Parathyroid adenoma (tissue), 2 donors: ENCODE measurements at regions not wholly inside any gene's neighbourhood (a gene's known extent, or its start where the extent isn't known, plus 50 kb on each side); places are given as distances from the start of the nearest gene placed in this dataset.

Experiments
- H2AFZ ChIP-seq: fragments of 300-600 bp; sonication (generic); one replicate; pipeline ENCODE4 v1.7.0; 2017; ENCODE audit warnings: antibody characterized with exemption, mild to moderate bottlenecking
- H3K27ac ChIP-seq: fragments of 300-600 bp; sonication (generic); one replicate; pipeline ENCODE4 v1.7.0; 2017
- H3K27me3 ChIP-seq: fragments of 300-600 bp; sonication (generic); one replicate; pipeline ENCODE4 v1.7.0; 2017; ENCODE audit warnings: low read length; ENCODE audit not compliant: control insufficient read depth, insufficient read depth
- H3K36me3 ChIP-seq: fragments of 300-600 bp; sonication (generic); one replicate; pipeline ENCODE4 v1.7.0; 2017; ENCODE audit warnings: low read length; ENCODE audit not compliant: control insufficient read depth, insufficient read depth
- H3K4me1 ChIP-seq: fragments of 300-600 bp; sonication (generic); one replicate; pipeline ENCODE4 v1.7.0; 2017; ENCODE audit warnings: control low read depth
- H3K4me2 ChIP-seq: fragments of 300-600 bp; sonication (generic); one replicate; pipeline ENCODE4 v1.7.0; 2017; ENCODE audit warnings: low read length
- H3K4me3 ChIP-seq: fragments of 300-600 bp; sonication (generic); one replicate; pipeline ENCODE4 v1.7.0; 2017; ENCODE audit warnings: low read depth, low read length
- H3K79me2 ChIP-seq: fragments of 300-600 bp; sonication (generic); one replicate; pipeline ENCODE4 v1.7.0; 2017; ENCODE audit warnings: control low read depth
- H3K9ac ChIP-seq: fragments of 300-600 bp; sonication (generic); one replicate; pipeline ENCODE4 v1.7.0; 2017; ENCODE audit warnings: mild to moderate bottlenecking
- H3K9me3 ChIP-seq: fragments of 300-600 bp; sonication (generic); one replicate; pipeline ENCODE4 v1.7.0; 2017; ENCODE audit warnings: low read length; ENCODE audit not compliant: control insufficient read depth
- TF ChIP-seq, protein P1 (sequence below): fragments of 300-600 bp; sonication (generic); IDR thresholded peaks from one replicate; pipeline ENCODE4 v1.7.0; 2017; ENCODE audit warnings: antibody characterized with exemption, mild to moderate bottlenecking
- donor health status: primary hyperparathyroidism.

DNA sequence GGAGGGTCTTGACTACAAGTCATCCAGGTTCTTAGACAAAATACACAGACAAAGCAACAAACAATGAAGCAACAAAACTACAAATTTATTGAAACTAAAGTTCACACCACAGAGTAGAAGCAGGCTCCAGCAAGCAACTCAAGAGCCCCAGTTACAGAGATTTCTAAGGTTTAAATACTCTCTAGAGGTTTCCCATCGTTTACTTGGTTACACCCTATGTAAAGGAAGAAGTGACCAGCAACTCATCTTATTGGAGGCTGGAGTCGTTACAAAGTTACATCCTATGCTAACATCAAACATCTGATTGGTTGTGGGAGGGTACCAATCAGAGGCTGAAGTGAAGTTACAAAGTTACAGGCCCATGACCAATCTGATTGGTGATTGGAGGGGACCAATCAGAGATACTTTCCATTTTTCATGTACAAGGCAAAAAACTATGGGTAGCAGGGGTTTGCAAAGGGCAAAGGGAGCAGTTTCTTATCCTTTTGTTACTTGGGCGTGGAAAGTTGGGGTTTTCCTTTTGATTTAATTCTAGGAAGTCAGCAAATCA, 2292.6 kb upstream of the C9orf72 start:
- Histone ChIP-seq H3K27me3 (no peaks in the 10 kb centered on the region), H3K9ac (no peak overlapping the region), H3K4me1 (no peaks in the 10 kb centered on the region), H2AFZ (no peak overlapping the region), H3K4me3 (no peak overlapping the region), H3K79me2 (no peaks in the 10 kb centered on the region), H3K9me3 (no peaks in the 10 kb centered on the region), H3K36me3 (no peaks in the 10 kb centered on the region), H3K4me2 (no peak overlapping the region), H3K27ac (no peak overlapping the region)
- TF ChIP-seq, protein P1, sequence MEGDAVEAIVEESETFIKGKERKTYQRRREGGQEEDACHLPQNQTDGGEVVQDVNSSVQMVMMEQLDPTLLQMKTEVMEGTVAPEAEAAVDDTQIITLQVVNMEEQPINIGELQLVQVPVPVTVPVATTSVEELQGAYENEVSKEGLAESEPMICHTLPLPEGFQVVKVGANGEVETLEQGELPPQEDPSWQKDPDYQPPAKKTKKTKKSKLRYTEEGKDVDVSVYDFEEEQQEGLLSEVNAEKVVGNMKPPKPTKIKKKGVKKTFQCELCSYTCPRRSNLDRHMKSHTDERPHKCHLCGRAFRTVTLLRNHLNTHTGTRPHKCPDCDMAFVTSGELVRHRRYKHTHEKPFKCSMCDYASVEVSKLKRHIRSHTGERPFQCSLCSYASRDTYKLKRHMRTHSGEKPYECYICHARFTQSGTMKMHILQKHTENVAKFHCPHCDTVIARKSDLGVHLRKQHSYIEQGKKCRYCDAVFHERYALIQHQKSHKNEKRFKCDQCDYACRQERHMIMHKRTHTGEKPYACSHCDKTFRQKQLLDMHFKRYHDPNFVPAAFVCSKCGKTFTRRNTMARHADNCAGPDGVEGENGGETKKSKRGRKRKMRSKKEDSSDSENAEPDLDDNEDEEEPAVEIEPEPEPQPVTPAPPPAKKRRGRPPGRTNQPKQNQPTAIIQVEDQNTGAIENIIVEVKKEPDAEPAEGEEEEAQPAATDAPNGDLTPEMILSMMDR: no peak

DNA sequence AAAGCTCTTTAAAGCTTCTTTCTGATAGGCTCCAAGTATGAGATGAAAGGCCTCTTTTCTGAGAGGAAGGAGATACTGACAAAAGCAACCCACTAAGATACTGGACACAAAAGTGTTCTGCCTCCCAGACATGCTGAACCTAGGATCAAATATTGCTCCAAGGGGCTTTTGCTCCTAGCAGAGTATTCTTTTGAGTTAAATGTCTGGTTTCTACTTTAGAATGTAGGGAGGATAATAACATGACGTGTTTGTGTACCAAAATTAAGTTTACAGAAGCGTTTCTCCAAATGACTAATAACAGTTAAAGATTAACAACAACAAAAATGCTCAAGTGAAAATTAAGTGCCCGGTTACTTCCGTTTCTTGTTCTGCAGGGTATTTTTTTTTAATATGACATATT, 2293.3 kb upstream of the C9orf72 start:
- Histone ChIP-seq H3K4me2 (no peak overlapping the region), H3K9ac (no peak overlapping the region), H3K4me3 (no peak overlapping the region), H3K36me3 (no peaks in the 10 kb centered on the region), H2AFZ (no peak overlapping the region), H3K79me2 (no peaks in the 10 kb centered on the region), H3K27ac (no peak overlapping the region), H3K27me3 (no peaks in the 10 kb centered on the region), H3K9me3 (no peaks in the 10 kb centered on the region), H3K4me1 (no peaks in the 10 kb centered on the region)
- TF ChIP-seq, protein P1: no peak

DNA sequence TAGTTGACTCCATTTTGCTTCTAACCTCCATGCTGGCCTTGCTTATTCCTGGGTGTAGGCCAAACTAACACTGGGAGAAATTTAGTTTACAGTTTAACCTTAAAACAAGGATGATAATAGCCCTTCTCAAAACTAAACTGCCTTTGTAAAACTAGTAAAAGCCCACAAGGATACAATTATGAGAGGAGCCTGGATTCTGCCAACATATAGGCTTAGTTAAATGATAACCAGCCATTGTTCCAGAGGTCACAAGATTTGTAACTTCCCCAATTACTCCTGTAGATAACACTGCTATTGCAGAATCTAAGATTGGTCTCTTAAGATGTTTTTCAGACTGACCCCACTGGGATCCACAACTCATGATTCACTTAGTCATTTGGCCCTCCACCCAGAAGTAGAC, 2300.3 kb upstream of the C9orf72 start:
- Histone ChIP-seq H3K4me3 (no peak overlapping the region), H3K4me1 (no peaks in the 10 kb centered on the region), H3K4me2 (no peak overlapping the region), H3K9me3 (no peaks in the 10 kb centered on the region), H3K27me3 (no peaks in the 10 kb centered on the region), H2AFZ (no peak overlapping the region), H3K36me3 (no peaks in the 10 kb centered on the region), H3K9ac (no peak overlapping the region), H3K79me2 (no peaks in the 10 kb centered on the region), H3K27ac (no peak overlapping the region)
- TF ChIP-seq, protein P1: no peak

DNA sequence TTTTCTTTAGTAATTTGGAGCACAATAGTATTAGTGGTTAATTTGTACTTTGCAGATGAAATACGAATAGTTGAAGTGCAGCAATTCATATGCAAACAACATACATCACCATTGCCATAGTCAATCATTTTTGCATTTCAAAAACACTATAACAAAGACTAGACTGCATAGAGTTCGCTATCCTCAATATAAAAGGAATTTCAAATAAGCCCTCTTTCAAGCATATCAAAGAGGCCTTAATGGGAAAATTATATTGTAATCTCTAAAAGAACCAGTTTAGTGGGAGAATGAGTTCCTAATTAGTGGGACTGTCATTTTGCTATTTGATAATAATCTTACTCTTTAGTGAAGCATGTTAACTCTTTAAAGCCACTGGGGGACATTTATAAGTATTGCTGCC, 2302.3 kb upstream of the C9orf72 start:
- H3K27ac ChIP-seq: no peak overlapping the region
- H3K4me3 ChIP-seq: no peak overlapping the region
- no peaks in the 10 kb centered on the region for H3K79me2 ChIP-seq
- no peak overlapping the region for H3K9ac ChIP-seq
- no peak overlapping the region for H2AFZ ChIP-seq
- H3K4me2 ChIP-seq: no peak overlapping the region
- no peaks in the 10 kb centered on the region for H3K27me3 ChIP-seq
- no peaks in the 10 kb centered on the region for H3K4me1 ChIP-seq
- H3K9me3 ChIP-seq: no peaks in the 10 kb centered on the region
- TF ChIP-seq, protein P1: no peak
- H3K36me3 ChIP-seq: no peaks in the 10 kb centered on the region

DNA sequence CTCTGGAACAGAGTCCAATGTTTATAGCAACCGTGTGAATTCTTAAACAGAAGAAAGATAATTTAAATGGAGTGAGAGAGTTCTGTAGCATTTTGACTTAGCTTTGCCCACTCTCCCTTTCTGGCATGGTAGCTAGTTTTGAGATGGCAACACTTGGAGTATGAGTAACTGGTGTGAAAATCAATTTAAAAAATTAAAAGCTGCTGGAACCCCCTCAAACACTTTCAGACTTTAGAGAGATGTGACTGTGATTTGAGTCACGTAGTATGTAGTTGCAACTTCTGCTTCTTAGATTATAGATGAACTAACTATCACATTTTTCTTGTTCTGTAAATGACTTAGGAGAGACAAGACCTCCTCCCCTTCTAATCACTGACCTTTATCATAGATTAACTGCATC, 2309.5 kb upstream of the C9orf72 start:
- Histone ChIP-seq H2AFZ (no peak overlapping the region), H3K9me3 (no peaks in the 10 kb centered on the region), H3K4me1 (no peaks in the 10 kb centered on the region), H3K79me2 (no peaks in the 10 kb centered on the region), H3K27me3 (no peaks in the 10 kb centered on the region), H3K4me2 (no peak overlapping the region), H3K4me3 (no peak overlapping the region), H3K36me3 (no peaks in the 10 kb centered on the region), H3K9ac (no peak overlapping the region), H3K27ac (no peak overlapping the region)
- TF ChIP-seq, protein P1: no peak
